ENCODE measurements at regions not wholly inside any gene's neighbourhood (a gene's known extent, or its start where the extent isn't known, plus 50 kb on each side); places are given as distances from the start of the nearest gene placed in this dataset.

DNA sequence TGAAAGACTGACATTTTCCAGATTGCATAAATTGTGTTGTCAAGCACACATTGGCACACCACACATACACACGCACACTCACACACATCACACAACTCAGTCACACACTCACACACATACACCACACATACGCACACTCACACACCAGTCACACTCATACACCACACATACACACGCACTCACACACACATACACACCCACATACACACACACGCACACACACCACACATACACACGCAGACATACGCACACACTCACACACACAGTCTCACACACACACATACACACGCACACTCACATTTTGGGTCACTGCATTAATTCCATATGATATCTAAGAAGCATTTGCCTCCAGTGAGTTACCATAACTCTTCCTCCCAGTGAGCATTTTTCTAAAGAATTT, 578.3 kb upstream of the FRG1 start:
- Histone ChIP-seq H3K27ac (ENCODE audit: low read length) (no peak overlapping the region), H3K4me1 (ENCODE audit: control insufficient read depth, insufficient read depth, low read length) (no peaks in the 10 kb centered on the region), H3K27me3 (ENCODE audit: control insufficient read depth, insufficient read depth, low read length) (no peaks in the 10 kb centered on the region), H3K4me3 (ENCODE audit: low read length) (no peak overlapping the region), H3K9me3 (replicated peaks; ENCODE audit: control insufficient read depth, low read depth, low read length) (no peaks in the 10 kb centered on the region), H3K36me3 (ENCODE audit: control insufficient read depth, insufficient read depth, low read length) (no peaks in the 10 kb centered on the region)
- DNase-seq = peak; percentile 25
- 80% methylated on average over 6 of the region's 7 CpGs for WGBS (ENCODE audit: insufficient coverage)

DNA sequence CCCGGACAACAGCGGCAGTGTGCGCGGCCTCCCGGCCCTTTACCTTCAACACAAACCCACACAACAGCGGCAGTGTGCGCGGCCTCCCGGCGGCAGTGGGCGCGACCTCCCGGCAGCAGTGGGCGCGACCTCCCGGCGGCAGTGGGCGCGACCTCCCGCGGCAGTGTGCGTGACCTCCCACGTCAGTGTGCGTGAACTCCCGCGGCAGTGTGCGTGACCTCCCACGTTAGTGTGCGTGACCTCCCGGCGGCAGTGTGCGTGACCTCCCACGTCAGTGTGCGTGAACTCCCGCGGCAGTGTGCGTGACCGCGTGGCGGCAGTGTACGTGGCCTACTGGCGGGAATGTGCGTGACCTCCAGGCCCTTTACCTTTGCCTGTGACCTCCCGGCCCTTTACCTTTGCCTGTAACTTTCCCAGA, 576.6 kb upstream of the FRG1 start:
- DNase-seq = no peak
- H3K9me3 ChIP-seq (replicated peaks; ENCODE audit: control insufficient read depth, low read depth, low read length) = no peaks in the 10 kb centered on the region
- H3K36me3 ChIP-seq (ENCODE audit: control insufficient read depth, insufficient read depth, low read length) = no peaks in the 10 kb centered on the region
- H3K27me3 ChIP-seq (ENCODE audit: control insufficient read depth, insufficient read depth, low read length) = no peaks in the 10 kb centered on the region
- no peak overlapping the region for H3K27ac ChIP-seq (ENCODE audit: low read length)
- 96% methylated on average over 23 of the region's 44 CpGs for WGBS (ENCODE audit: insufficient coverage)
- H3K4me1 ChIP-seq (ENCODE audit: control insufficient read depth, insufficient read depth, low read length) = no peaks in the 10 kb centered on the region
- no peak overlapping the region for H3K4me3 ChIP-seq (ENCODE audit: low read length)

DNA sequence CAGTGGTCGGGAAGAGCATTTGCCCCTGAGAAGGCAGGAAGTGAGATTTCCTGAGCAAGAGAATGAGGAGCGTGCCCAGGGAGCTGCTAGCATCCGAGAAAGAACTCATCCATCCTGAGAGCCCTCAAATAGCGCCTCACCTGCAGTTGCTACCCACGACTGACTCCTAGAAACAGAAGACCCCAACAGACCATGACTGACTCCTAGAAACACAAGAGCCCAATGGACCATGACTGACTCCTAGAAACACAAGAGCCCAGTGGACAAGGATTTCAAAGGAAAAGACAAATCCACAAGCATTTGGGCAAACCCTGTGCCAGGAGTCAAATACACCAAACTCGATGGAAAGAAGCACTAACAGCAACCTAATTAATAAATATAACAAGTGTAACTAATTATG, 575.2 kb upstream of the FRG1 start:
- DNase-seq = no peak
- Histone ChIP-seq H3K36me3 (ENCODE audit: control insufficient read depth, insufficient read depth, low read length) (no peaks in the 10 kb centered on the region), H3K4me1 (ENCODE audit: control insufficient read depth, insufficient read depth, low read length) (no peaks in the 10 kb centered on the region), H3K4me3 (ENCODE audit: low read length) (no peak overlapping the region), H3K27me3 (ENCODE audit: control insufficient read depth, insufficient read depth, low read length) (no peaks in the 10 kb centered on the region), H3K27ac (ENCODE audit: low read length) (no peak overlapping the region), H3K9me3 (replicated peaks; ENCODE audit: control insufficient read depth, low read depth, low read length) (no peaks in the 10 kb centered on the region)
- 100% methylated on average over 1 of the region's 6 CpGs for WGBS (ENCODE audit: insufficient coverage)

DNA sequence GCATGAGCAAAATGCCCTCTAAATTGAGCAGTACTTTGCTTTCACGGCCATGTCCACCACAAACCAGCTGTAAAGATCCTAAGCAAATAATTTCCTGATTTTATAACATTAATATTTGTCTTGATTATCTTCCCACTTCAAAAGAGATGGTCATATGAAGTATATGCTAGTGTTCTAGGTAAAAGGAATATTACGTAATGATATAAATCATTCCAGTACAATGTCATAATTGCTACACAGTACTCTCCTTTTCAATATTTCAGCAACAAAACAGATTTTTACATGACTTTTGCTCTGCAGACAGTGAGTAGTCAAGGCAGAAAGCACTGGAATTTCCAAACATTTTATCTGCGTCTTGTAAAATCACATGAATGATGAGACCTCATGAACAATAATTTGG, 572.8 kb upstream of the FRG1 start:
- Histone ChIP-seq H3K27me3 (ENCODE audit: control insufficient read depth, insufficient read depth, low read length) (no peaks in the 10 kb centered on the region), H3K4me1 (ENCODE audit: control insufficient read depth, insufficient read depth, low read length) (no peaks in the 10 kb centered on the region), H3K27ac (ENCODE audit: low read length) (no peak overlapping the region), H3K36me3 (ENCODE audit: control insufficient read depth, insufficient read depth, low read length) (no peaks in the 10 kb centered on the region), H3K9me3 (replicated peaks; ENCODE audit: control insufficient read depth, low read depth, low read length) (no peaks in the 10 kb centered on the region), H3K4me3 (ENCODE audit: low read length) (no peak overlapping the region)
- DNase-seq = no peak
- WGBS (ENCODE audit: insufficient coverage) = no CpG with 5 or more reads among the region's 3 CpGs

DNA sequence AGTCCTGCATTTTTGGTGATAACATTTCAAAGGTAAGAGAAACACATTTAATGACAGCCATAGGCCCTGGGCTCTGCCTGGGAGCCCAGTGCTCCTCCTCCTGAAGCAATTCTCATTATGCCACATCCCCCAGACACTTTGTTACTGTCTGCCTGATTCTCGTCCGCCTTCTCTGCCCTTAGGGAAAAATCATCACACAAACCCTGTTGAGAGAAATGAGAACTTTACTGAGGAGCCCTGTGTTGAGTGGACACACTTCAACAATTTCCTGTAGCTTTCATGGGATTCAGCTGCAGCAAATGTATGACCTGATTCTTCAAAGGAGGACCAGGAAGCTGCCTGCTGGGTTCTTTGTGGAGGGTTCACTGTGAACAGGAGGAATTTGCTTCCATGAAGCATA, 566.5 kb upstream of the FRG1 start:
- no peak overlapping the region for H3K4me3 ChIP-seq (ENCODE audit: low read length)
- peaks cover 3% of the 10 kb centered on the region for H3K9me3 ChIP-seq (replicated peaks; ENCODE audit: control insufficient read depth, low read depth, low read length)
- H3K4me1 ChIP-seq (ENCODE audit: control insufficient read depth, insufficient read depth, low read length) = peaks cover 3% of the 10 kb centered on the region
- WGBS (ENCODE audit: insufficient coverage) = 60% methylated on average over 2 of the region's 2 CpGs
- H3K27ac ChIP-seq (ENCODE audit: low read length) = no peak overlapping the region
- H3K27me3 ChIP-seq (ENCODE audit: control insufficient read depth, insufficient read depth, low read length) = no peaks in the 10 kb centered on the region
- no peak for DNase-seq
- no peaks in the 10 kb centered on the region for H3K36me3 ChIP-seq (ENCODE audit: control insufficient read depth, insufficient read depth, low read length)

DNA sequence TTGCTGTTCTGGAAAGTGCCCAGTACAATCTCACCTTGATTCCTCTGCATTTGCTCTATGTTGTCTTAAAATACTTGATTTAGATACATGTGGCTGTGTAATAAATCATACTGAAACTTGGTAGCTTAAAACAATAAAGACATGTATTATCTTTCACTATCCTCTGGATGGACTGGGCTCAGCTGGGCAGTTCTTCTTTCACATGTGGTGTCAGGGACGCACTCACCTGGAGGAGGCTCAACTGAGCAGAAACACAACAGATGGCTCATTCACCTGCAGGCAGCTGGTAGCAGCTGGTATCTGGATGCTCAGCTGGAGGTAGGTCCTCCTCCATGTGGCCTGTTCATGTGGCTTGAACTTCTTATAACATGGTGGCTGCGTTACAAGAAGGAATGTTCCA, 563.8 kb upstream of the FRG1 start:
- Histone ChIP-seq H3K4me1 (ENCODE audit: control insufficient read depth, insufficient read depth, low read length) (peaks cover 3% of the 10 kb centered on the region), H3K36me3 (ENCODE audit: control insufficient read depth, insufficient read depth, low read length) (no peaks in the 10 kb centered on the region), H3K27ac (ENCODE audit: low read length) (no peak overlapping the region), H3K9me3 (replicated peaks; ENCODE audit: control insufficient read depth, low read depth, low read length) (peaks cover 3% of the 10 kb centered on the region), H3K27me3 (ENCODE audit: control insufficient read depth, insufficient read depth, low read length) (no peaks in the 10 kb centered on the region), H3K4me3 (ENCODE audit: low read length) (no peak overlapping the region)
- DNase-seq = no peak
- 100% methylated on average over 1 of the region's 2 CpGs for WGBS (ENCODE audit: insufficient coverage)

DNA sequence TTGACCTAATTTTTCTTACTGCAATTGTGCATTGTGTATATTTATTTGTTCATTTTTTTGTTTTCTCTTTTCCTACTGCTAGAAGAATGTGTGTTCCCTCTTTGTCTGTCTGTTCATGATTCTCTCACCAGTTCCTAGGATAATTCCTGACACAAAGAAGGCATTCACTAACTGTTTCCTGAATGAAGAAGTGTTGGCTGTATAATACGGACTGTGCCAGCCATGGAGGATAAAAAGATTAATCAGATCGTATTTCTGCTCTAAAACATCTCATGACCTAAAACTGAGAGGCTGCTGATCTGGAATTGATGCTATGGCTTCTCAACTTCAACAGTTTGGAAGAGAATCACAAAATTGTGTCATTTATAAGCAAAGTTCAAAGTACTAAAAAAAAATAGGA, 563.1 kb upstream of the FRG1 start:
- H3K9me3 ChIP-seq (replicated peaks; ENCODE audit: control insufficient read depth, low read depth, low read length) = peaks cover 3% of the 10 kb centered on the region
- no peak for DNase-seq
- peaks cover 3% of the 10 kb centered on the region for H3K4me1 ChIP-seq (ENCODE audit: control insufficient read depth, insufficient read depth, low read length)
- no peak overlapping the region for H3K27ac ChIP-seq (ENCODE audit: low read length)
- no peak overlapping the region for H3K4me3 ChIP-seq (ENCODE audit: low read length)
- no peaks in the 10 kb centered on the region for H3K36me3 ChIP-seq (ENCODE audit: control insufficient read depth, insufficient read depth, low read length)
- no peaks in the 10 kb centered on the region for H3K27me3 ChIP-seq (ENCODE audit: control insufficient read depth, insufficient read depth, low read length)
- no CpG with 5 or more reads among the region's 2 CpGs for WGBS (ENCODE audit: insufficient coverage)

DNA sequence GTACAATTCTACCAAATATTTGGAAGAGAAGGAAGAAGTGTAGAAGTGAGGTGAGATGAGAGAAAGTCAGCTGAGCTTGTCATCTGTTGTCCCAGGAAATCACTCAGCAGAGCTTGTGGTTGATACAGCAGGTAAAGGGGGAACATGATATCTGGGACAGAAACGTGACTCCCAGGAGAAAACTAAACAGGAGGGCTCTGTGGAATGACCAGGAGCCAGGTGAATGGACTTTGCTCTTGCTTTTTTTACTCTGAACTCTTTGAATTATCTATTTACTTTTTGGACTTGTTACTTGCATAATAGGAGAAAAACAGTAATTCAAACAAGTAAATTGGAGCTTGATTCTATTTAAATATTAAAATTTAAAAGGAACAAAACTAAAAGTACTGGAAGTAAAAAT, 555.6 kb upstream of the FRG1 start:
- Histone ChIP-seq H3K27ac (ENCODE audit: low read length) (no peak overlapping the region), H3K36me3 (ENCODE audit: control insufficient read depth, insufficient read depth, low read length) (no peaks in the 10 kb centered on the region), H3K27me3 (ENCODE audit: control insufficient read depth, insufficient read depth, low read length) (no peaks in the 10 kb centered on the region), H3K4me1 (ENCODE audit: control insufficient read depth, insufficient read depth, low read length) (no peaks in the 10 kb centered on the region), H3K9me3 (replicated peaks; ENCODE audit: control insufficient read depth, low read depth, low read length) (no peaks in the 10 kb centered on the region), H3K4me3 (ENCODE audit: low read length) (no peak overlapping the region)
- DNase-seq = no peak
- no CpG with 5 or more reads among the region's 1 CpG for WGBS (ENCODE audit: insufficient coverage)

DNA sequence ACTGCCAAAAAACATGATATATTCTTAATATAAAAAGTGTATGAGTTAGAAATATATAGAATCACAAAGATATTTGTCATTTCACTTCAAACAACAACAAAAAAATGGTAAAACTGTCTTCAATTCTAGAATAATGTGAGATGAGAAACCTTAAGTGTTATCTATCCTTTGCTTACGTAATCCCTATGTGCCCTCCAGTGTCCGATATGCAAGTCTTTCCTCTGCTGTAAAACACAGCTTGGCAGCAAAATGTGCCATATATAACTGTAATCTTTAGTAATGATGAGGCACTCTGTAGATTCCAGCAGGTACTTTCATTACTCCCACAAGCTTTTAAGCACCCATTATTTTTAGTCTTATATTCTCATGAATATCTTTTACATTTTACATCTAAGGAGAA, 555.1 kb upstream of the FRG1 start:
- Histone ChIP-seq H3K27ac (ENCODE audit: low read length) (no peak overlapping the region), H3K36me3 (ENCODE audit: control insufficient read depth, insufficient read depth, low read length) (no peaks in the 10 kb centered on the region), H3K27me3 (ENCODE audit: control insufficient read depth, insufficient read depth, low read length) (no peaks in the 10 kb centered on the region), H3K4me3 (ENCODE audit: low read length) (no peak overlapping the region), H3K4me1 (ENCODE audit: control insufficient read depth, insufficient read depth, low read length) (no peaks in the 10 kb centered on the region), H3K9me3 (replicated peaks; ENCODE audit: control insufficient read depth, low read depth, low read length) (no peaks in the 10 kb centered on the region)
- no peak for DNase-seq
- no CpG with 5 or more reads among the region's 2 CpGs for whole genome bisulfite sequencing (ENCODE audit: insufficient coverage)

DNA sequence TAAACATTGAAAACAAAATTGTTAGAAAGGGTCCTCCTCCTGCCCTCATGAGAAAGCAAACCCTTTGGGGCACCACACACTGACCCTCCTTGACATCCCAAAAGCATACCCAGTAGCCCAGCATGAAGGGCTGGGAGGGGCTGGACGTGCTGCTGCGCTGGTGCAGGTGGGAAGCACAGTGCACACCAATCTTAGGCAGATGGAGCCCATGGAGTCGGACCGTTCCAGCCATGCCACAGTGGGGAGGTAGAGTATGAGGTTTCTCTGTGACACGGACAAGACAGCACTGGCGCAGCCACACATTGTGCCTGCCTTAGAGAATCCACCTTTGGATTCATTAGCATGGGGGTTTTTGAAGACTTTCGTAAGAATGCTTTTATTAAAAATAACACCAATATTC, 544.2 kb upstream of the FRG1 start:
- Histone ChIP-seq H3K4me3 (ENCODE audit: low read length) (no peak overlapping the region), H3K27ac (ENCODE audit: low read length) (no peak overlapping the region), H3K36me3 (ENCODE audit: control insufficient read depth, insufficient read depth, low read length) (no peaks in the 10 kb centered on the region), H3K27me3 (ENCODE audit: control insufficient read depth, insufficient read depth, low read length) (no peaks in the 10 kb centered on the region), H3K9me3 (replicated peaks; ENCODE audit: control insufficient read depth, low read depth, low read length) (no peaks in the 10 kb centered on the region), H3K4me1 (ENCODE audit: control insufficient read depth, insufficient read depth, low read length) (no peaks in the 10 kb centered on the region)
- 72% methylated on average over 4 of the region's 7 CpGs for WGBS (ENCODE audit: insufficient coverage)
- no peak for DNase-seq

DNA sequence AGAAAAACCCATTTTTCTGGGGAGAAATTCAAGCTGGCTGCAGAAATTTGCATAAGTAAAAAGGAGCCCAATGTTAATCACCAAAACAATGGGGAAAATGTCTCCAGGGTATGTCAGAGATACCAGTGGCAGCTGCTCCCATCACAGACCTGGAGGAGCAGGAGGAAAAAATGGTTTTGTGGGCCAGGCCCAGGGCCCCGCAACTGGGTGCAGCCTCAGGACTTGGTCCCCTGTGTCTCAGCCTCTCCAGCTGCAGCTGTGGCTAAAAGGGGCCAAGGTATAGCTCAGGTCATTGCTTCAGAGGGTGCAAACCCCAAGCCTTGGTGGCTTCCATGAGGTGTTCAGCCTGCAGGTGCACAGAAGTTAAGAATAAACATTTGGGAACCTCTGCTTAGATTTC, 536.4 kb upstream of the FRG1 start:
- WGBS (ENCODE audit: insufficient coverage) = 80% methylated on average over 1 of the region's 1 CpG
- Histone ChIP-seq H3K4me1 (ENCODE audit: control insufficient read depth, insufficient read depth, low read length) (no peaks in the 10 kb centered on the region), H3K27me3 (ENCODE audit: control insufficient read depth, insufficient read depth, low read length) (no peaks in the 10 kb centered on the region), H3K27ac (ENCODE audit: low read length) (no peak overlapping the region), H3K4me3 (ENCODE audit: low read length) (no peak overlapping the region), H3K9me3 (replicated peaks; ENCODE audit: control insufficient read depth, low read depth, low read length) (peaks cover 4% of the 10 kb centered on the region), H3K36me3 (ENCODE audit: control insufficient read depth, insufficient read depth, low read length) (no peaks in the 10 kb centered on the region)
- no peak for DNase-seq
